GM12801 (cell line): ENCODE measurements at regions not wholly inside any gene's neighbourhood (a gene's known extent, or its start where the extent isn't known, plus 50 kb on each side); places are given as distances from the start of the nearest gene placed in this dataset.

Experiments
- TF ChIP-seq, protein P1 (sequence below): IDR thresholded peaks from one replicate; pipeline ENCODE4 v1.5.1; 2011; ENCODE audit warnings: control low read depth; ENCODE audit not compliant: insufficient read length; ENCODE audit errors: extremely low read depth

DNA sequence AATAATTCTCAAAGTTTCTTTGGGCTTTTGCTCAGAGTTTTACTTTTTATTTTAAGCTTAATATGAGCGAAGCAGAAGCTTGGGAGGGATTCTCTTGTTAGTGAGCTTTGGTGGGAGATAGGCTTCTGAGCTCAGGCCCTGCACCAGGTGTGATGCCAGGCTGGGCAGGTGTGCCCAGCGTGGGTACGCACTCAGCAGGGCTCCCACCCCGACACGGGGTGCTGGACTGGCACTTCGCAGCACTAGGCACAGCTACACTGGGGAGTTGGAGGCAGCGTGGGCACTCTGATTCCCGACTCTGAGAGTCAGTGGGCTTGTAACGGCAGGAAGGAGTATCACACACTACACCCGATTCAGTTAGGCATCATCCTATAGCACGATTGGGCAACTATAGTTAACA lies 244.0 kb downstream of the KLF13 start:
- TF ChIP-seq, protein P1, sequence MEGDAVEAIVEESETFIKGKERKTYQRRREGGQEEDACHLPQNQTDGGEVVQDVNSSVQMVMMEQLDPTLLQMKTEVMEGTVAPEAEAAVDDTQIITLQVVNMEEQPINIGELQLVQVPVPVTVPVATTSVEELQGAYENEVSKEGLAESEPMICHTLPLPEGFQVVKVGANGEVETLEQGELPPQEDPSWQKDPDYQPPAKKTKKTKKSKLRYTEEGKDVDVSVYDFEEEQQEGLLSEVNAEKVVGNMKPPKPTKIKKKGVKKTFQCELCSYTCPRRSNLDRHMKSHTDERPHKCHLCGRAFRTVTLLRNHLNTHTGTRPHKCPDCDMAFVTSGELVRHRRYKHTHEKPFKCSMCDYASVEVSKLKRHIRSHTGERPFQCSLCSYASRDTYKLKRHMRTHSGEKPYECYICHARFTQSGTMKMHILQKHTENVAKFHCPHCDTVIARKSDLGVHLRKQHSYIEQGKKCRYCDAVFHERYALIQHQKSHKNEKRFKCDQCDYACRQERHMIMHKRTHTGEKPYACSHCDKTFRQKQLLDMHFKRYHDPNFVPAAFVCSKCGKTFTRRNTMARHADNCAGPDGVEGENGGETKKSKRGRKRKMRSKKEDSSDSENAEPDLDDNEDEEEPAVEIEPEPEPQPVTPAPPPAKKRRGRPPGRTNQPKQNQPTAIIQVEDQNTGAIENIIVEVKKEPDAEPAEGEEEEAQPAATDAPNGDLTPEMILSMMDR = no peak

- TF ChIP-seq, protein P1 = no peak
Measured at GRCh38 chr15:31571676-31572075, 245.0 kb downstream of the KLF13 start.

GRCh38 chr15:31573759-31574158 lies 247.1 kb downstream of the KLF13 start:
- TF ChIP-seq, protein P1 = no peak

GRCh38 chr15:31574766-31575165 lies 248.1 kb downstream of the KLF13 start:
- TF ChIP-seq, protein P1 = no peak

DNA sequence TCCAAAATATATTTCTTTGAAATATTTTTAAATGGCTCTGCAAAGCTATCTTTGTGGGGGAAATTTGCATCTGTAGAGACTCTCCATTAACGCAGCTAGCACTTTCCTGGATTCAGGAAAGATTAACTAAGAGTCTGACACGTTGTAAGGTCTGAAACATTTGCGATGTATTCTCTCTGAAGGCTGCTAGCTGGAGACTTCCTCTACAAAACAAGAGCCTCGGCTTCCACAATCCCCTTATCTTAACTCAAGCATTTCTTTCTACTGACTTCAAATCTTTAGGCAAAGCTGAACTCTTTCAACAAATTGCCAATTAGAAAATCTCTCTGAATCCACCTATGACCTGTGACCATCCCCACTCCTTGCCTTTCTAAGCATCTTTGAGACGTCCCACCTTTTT lies 250.5 kb downstream of the KLF13 start:
- TF ChIP-seq, protein P1 = no peak

GRCh38 chr15:31579282-31579681 lies 252.6 kb downstream of the KLF13 start:
- TF ChIP-seq, protein P1 = no peak

GRCh38 chr15:31579976-31580375 lies 253.3 kb downstream of the KLF13 start:
- TF ChIP-seq, protein P1 = no peak

DNA sequence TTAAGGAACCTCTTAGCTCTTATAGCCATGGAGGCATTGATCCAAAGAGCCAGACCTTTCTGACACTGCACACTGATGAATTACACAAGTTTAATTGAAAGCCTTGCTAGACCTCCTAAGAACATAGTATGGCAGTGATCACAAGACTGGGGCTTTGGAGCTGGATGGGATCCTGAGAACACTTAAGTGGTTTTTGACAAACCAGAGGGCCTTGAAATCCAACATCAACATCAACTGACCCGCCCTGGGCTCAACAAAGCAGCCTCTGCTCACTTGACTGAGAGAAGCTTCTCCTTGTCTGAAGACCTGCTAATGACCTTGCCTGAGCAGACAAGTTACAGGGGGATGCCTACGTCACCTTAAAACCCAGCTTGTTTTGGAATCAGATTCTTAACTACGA lies 257.6 kb downstream of the KLF13 start:
- TF ChIP-seq, protein P1 = no peak
